HCT116 (cell line): ENCODE measurements at regions not wholly inside any gene's neighbourhood (a gene's known extent, or its start where the extent isn't known, plus 50 kb on each side); places are given as distances from the start of the nearest gene placed in this dataset.

Source experiments
- ATAC-seq: fragments of 200-7000 bp; cut with Tn5 transposase; 2 replicates; pipeline ENCODE4 v1.9.1; 2020; ENCODE audit warnings: mild to moderate bottlenecking, moderate library complexity
- BruUV-seq: library from RNA; stranded (reverse); fragments of 400-500 nt; replicated peaks from 2 replicates; lab custom pipeline; 2021; lab: Mats Ljungman, UMichigan
- CTCF ChIA-PET: fragments of 300-600 bp; sonication (Branson Sonifier 250); formaldehyde crosslinking; loops from one replicate; lab custom pipeline; 2021; ENCODE audit warnings: antibody characterized with exemption; lab: Charles Lee
- POLR2A ChIA-PET: fragments of 300-600, 350-600 bp; sonication (Branson Sonifier 250); formaldehyde crosslinking; loops from one replicate; lab custom pipeline; 2021; ENCODE audit warnings: antibody characterized with exemption; lab: Charles Lee
- RAD21 ChIA-PET, 2 experiments: fragments of 300-600 bp; sonication (Branson Sonifier 250); formaldehyde crosslinking; loops; one replicate each; lab custom pipeline; 2023; ENCODE audit warnings: low total read pairs in 2 of 2; ENCODE audit not compliant: uncharacterized antibody in 2 of 2, unreplicated experiment in 2 of 2, low non-redundant PET in 1 of 2; lab: Charles Lee
- DNase-seq: peaks from one replicate; pipeline ENCODE4 v3.0.0-alpha.2; 2010; ENCODE audit warnings: low read depth, low spot score
- H2AFZ ChIP-seq: fragments of 200-600 bp; shearing (Covaris generic), sonication (generic); 2 replicates; pipeline ENCODE4 v1.6.1; 2017; ENCODE audit warnings: low read depth, mixed run types, mixed read lengths, antibody characterized with exemption, low read length; ENCODE audit not compliant: poor library complexity, severe bottlenecking
- H3K27ac ChIP-seq: 2 replicates; pipeline ENCODE4 v1.5.1; 2012; ENCODE audit warnings: low read depth, low read length
- H3K27me3 ChIP-seq: fragments of 200-600 bp; sonication (generic); 2 replicates; pipeline ENCODE4 v1.6.1; 2016; ENCODE audit warnings: mixed run types, low read length, mixed read lengths; ENCODE audit not compliant: insufficient read depth
- H3K36me3 ChIP-seq, 2 experiments: fragments of 200-500 bp in 1 of 2; fragments of 200-600 bp in 1 of 2; sonication (Bioruptor generic) in 1 of 2; sonication (generic) in 1 of 2; 2 replicates each; pipeline versions ENCODE4 v1.5.1 to v1.6.1; 2014 to 2016; ENCODE audit warnings: low read length in 2 of 2, inconsistent platforms in 1 of 2, mixed read lengths in 1 of 2, mixed run types in 1 of 2; ENCODE audit not compliant: insufficient read depth in 2 of 2, control insufficient read depth in 1 of 2
- H3K4me1 ChIP-seq, 2 experiments: fragments of 200-600 bp in 1 of 2; sonication (generic) in 1 of 2; 2 replicates each; pipeline versions ENCODE4 v1.5.1 to v1.6.1; 2012 to 2017; ENCODE audit warnings: low read length in 2 of 2, inconsistent platforms in 1 of 2, mild to moderate bottlenecking in 1 of 2, mixed read lengths in 1 of 2, mixed run types in 1 of 2, moderate library complexity in 1 of 2; ENCODE audit not compliant: insufficient read depth in 2 of 2, control insufficient read depth in 1 of 2
- H3K4me2 ChIP-seq: fragments of 200-600 bp; sonication (generic); 2 replicates; pipeline ENCODE4 v1.6.1; 2017; ENCODE audit warnings: mixed run types, low read length, mixed read lengths
- H3K4me3 ChIP-seq, 2 experiments: fragments of 200-600 bp in 1 of 2; sonication (generic) in 1 of 2; replicated peaks in 1 of 2; 2 replicates each; pipeline ENCODE4 v1.5.1; 2011 to 2016; ENCODE audit warnings: low read length in 2 of 2, control low read depth in 1 of 2, low read depth in 1 of 2, mild to moderate bottlenecking in 1 of 2, mixed read lengths in 1 of 2, mixed run types in 1 of 2
- H3K79me2 ChIP-seq: fragments of 200-600 bp; sonication (generic); 2 replicates; pipeline ENCODE4 v1.6.1; 2017; ENCODE audit warnings: mild to moderate bottlenecking, mixed run types, low read length, moderate library complexity, mixed read lengths; ENCODE audit not compliant: insufficient read depth
- H3K9ac ChIP-seq: fragments of 200-600 bp; sonication (generic); 2 replicates; pipeline ENCODE4 v1.6.1; 2016; ENCODE audit warnings: low read length, mixed read lengths
- H3K9me2 ChIP-seq: fragments of 200-600 bp; sonication (generic), shearing (Covaris generic); 2 replicates; pipeline ENCODE4 v1.6.1; 2017; ENCODE audit warnings: mixed run types, mild to moderate bottlenecking, moderate library complexity; ENCODE audit not compliant: insufficient read depth
- H3K9me3 ChIP-seq, 2 experiments: fragments of 200-500 bp in 1 of 2; fragments of 200-600 bp in 1 of 2; sonication (Bioruptor generic) in 1 of 2; sonication (generic) in 1 of 2; 2 replicates each; pipeline ENCODE4 v1.6.1; 2014 to 2017; ENCODE audit warnings: low read length in 2 of 2, mixed read lengths in 2 of 2, inconsistent platforms in 1 of 2, low read depth in 1 of 2, mild to moderate bottlenecking in 1 of 2, mixed run types in 1 of 2, moderate library complexity in 1 of 2; ENCODE audit not compliant: control insufficient read depth in 1 of 2, insufficient read depth in 1 of 2
- H4K20me1 ChIP-seq: fragments of 200-600 bp; sonication (generic), shearing (Covaris generic); 2 replicates; pipeline ENCODE4 v1.6.1; 2017; ENCODE audit warnings: mixed run types, mild to moderate bottlenecking, moderate library complexity; ENCODE audit not compliant: insufficient read depth
- CBX3 ChIP-seq: IDR thresholded peaks from 2 replicates; pipeline ENCODE4 v1.6.1; 2012; ENCODE audit warnings: low read depth
- EZH2phosphoT487 ChIP-seq: fragments of 200-600 bp; IDR thresholded peaks from 2 replicates; pipeline ENCODE4 v1.6.1; 2018; ENCODE audit warnings: antibody characterized with exemption, borderline replicate concordance
- POLR2A ChIP-seq: IDR thresholded peaks from 2 replicates; pipeline ENCODE4 v1.7.0; 2011; ENCODE audit warnings: borderline replicate concordance; ENCODE audit not compliant: insufficient read depth, insufficient read length; ENCODE audit errors: extremely low read depth
- RAD21 ChIP-seq: IDR thresholded peaks from 2 replicates; pipeline ENCODE4 v1.6.1; 2012; ENCODE audit warnings: low read depth, mild to moderate bottlenecking
- SIN3A ChIP-seq: IDR thresholded peaks from 2 replicates; pipeline ENCODE4 v1.6.1; 2012; ENCODE audit warnings: low read depth
- TCF7L2 ChIP-seq: IDR thresholded peaks from 2 replicates; pipeline ENCODE4 v1.7.0; 2011; ENCODE audit warnings: borderline replicate concordance, inconsistent platforms; ENCODE audit not compliant: insufficient read depth, insufficient read length; ENCODE audit errors: extremely low read depth
- YY1 ChIP-seq: IDR thresholded peaks from 2 replicates; pipeline ENCODE4 v1.6.1; 2011; ENCODE audit warnings: low read length, low read depth, moderate library complexity, mild to moderate bottlenecking; ENCODE audit not compliant: insufficient replicate concordance; ENCODE audit errors: extremely low read depth
- intact Hi-C: fragments of 100-400 bp; cut with micrococcal nuclease; formaldehyde crosslinking; loops from 2 replicates; pipeline ENCODE4 v1.10.0; 2022
- TF ChIP-seq, protein P1 (sequence below): IDR thresholded peaks from 2 replicates; pipeline ENCODE4 v1.6.1; 2012; ENCODE audit warnings: low read depth
- TF ChIP-seq, protein P2 (sequence below): IDR thresholded peaks from 2 replicates; pipeline ENCODE4 v1.6.1; 2012

- Histone ChIP-seq H3K9me2 (no peaks in the 10 kb centered on the region; the same call in 1 of the 2 replicates), H2AFZ (no peak overlapping the region), H3K9ac (no peak overlapping the region), H3K4me2 (no peak overlapping the region), H3K9me3 (peaks cover 0 to 3% of the 10 kb centered on the region in 2 experiments; a peak in 2 of 4 replicates), H4K20me1 (no peaks in the 10 kb centered on the region), H3K36me3 (no peaks in the 10 kb centered on the region), H3K4me3 (no peak overlapping the region), H3K79me2 (no peaks in the 10 kb centered on the region), H3K27me3 (no peaks in the 10 kb centered on the region), H3K27ac (no peak overlapping the region), H3K4me1 (no peaks in the 10 kb centered on the region)
- intact Hi-C loops, result no loop called here
- ChIA-PET POLR2A (no interaction called here), RAD21 (no interaction called here), CTCF (no interaction called here)
- BruUV-seq, result no TSS peak
- no peak for DNase-seq
- TF ChIP-seq, protein P1, sequence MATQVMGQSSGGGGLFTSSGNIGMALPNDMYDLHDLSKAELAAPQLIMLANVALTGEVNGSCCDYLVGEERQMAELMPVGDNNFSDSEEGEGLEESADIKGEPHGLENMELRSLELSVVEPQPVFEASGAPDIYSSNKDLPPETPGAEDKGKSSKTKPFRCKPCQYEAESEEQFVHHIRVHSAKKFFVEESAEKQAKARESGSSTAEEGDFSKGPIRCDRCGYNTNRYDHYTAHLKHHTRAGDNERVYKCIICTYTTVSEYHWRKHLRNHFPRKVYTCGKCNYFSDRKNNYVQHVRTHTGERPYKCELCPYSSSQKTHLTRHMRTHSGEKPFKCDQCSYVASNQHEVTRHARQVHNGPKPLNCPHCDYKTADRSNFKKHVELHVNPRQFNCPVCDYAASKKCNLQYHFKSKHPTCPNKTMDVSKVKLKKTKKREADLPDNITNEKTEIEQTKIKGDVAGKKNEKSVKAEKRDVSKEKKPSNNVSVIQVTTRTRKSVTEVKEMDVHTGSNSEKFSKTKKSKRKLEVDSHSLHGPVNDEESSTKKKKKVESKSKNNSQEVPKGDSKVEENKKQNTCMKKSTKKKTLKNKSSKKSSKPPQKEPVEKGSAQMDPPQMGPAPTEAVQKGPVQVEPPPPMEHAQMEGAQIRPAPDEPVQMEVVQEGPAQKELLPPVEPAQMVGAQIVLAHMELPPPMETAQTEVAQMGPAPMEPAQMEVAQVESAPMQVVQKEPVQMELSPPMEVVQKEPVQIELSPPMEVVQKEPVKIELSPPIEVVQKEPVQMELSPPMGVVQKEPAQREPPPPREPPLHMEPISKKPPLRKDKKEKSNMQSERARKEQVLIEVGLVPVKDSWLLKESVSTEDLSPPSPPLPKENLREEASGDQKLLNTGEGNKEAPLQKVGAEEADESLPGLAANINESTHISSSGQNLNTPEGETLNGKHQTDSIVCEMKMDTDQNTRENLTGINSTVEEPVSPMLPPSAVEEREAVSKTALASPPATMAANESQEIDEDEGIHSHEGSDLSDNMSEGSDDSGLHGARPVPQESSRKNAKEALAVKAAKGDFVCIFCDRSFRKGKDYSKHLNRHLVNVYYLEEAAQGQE, result no peak
- TF ChIP-seq RAD21 (no peak), SIN3A (no peak), CBX3 (no peak), YY1 (no peak), POLR2A (no peak), TCF7L2 (no peak), EZH2phosphoT487 (no peak)
- TF ChIP-seq, protein P2, sequence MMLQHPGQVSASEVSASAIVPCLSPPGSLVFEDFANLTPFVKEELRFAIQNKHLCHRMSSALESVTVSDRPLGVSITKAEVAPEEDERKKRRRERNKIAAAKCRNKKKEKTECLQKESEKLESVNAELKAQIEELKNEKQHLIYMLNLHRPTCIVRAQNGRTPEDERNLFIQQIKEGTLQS, result no peak
- ATAC-seq, result no peak
These were observed 252.5 kb downstream of the DTHD1 start for GRCh38 chr4:36533944-36534343.
